ENCODE measurements at regions not wholly inside any gene's neighbourhood (a gene's known extent, or its start where the extent isn't known, plus 50 kb on each side); places are given as distances from the start of the nearest gene placed in this dataset.

DNA sequence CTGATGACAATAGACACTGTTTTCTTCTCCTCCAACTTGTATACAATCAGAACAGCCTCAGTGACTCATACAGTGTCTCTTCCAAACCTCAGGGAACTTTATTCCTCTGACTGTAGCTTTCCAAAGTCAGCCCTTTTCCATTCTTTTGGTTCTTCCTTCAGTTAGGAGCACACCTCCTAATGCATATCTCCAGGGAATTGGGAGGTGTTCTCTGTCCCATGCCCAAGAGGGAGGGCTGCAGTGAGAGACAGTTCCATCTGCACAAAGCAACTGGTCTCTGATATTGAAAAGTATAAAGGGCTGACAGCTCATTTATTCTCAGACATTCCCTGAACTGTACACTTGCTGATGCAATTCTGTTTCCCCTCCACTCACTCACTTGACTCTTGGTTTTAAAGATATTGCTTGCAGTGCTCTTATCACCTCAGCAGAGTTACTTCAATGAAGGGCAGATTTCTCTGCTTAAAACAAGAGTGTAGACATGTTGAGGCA is 337.8 kb upstream of the TBC1D5 start:
- peak; percentile 46 for DNase-seq (ENCODE audit: low read depth)

DNA sequence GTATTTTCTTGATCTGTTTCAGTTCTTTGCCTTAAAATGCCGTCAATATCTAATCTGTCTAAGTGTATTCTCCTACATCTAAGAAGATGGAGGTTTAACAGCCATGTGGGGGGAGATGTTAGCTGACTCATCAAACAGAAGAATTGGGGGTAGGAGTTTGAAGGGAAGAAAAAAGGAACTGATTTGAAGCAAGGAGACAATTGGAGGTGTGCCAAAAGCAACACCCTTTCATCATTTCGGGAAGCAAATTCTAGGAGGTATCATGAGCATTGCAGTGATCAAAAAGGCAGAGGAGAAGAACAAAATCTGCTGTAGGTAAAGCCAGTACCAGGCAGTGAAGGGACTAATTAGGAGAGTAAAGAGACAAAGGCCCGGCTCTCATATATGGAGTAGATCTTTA is 337.3 kb upstream of the TBC1D5 start:
- no peak for DNase-seq (ENCODE audit: low read depth)

- DNase-seq (ENCODE audit: low read depth), result no peak
Observed at GRCh38 chr3:18079062-18079461, 336.6 kb upstream of the TBC1D5 start.

DNA sequence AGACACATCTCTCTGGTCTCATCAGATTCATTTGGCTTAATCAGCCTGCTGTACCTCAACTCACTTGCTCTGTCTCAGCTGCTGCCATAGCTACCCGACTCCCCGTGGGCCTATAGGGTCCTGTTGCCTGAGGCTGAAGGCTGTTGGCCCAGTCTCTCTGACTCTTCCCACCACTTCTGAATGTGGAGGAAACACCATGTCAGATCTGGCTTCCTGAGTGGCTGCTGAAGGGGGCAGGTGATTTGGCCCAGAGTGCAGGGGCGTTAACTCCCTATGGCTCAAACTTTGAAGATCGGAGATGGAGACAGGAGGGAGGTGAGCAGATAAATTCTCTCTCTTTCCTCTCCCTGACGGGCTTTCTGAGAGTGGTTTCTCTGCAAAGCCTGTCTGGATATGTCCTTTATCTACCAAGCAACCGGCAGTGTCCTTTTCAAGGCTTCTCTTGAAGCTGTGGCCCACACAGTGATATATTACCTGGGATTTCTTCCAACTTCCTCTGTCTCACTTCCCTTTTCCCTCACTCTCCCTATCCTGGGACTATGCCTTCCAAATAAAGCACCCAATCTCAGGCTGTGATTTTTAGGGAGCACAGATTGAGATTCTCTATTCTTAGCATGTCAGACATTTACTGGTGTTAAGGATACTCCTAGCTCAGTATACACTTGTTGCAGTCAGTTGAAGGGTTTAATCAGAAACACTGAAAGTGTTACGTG is 334.9 kb upstream of the TBC1D5 start:
- DNase-seq (ENCODE audit: low read depth), result no peak

DNA sequence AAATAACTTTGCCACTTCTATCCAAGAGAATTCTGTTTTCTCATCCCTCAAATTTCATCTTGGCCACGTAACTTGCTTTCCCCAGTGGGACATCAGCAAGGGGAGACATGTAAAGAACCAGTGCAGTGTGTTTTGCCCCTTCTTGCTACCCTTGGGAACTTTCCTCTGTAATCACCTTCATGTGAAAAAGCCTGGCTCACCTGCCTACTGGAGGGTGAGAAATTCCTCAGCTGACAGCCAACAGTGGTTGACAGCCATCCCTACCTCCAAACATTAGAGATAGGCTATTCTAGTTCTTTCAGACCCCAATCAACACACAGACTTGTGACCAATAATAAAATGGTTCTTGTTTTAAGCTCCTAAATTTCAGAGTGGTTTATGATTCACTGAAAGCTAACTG is 333.9 kb upstream of the TBC1D5 start:
- DNase-seq (ENCODE audit: low read depth), result no peak

GRCh38 chr3:18075799-18076198 is 333.4 kb upstream of the TBC1D5 start:
- no peak for DNase-seq (ENCODE audit: low read depth)

GRCh38 chr3:18071833-18072232 is 329.4 kb upstream of the TBC1D5 start:
- DNase-seq (ENCODE audit: low read depth), result peak; percentile 46

- DNase-seq (ENCODE audit: low read depth), result no peak
Observed at GRCh38 chr3:18070944-18071343, 328.5 kb upstream of the TBC1D5 start.

DNA sequence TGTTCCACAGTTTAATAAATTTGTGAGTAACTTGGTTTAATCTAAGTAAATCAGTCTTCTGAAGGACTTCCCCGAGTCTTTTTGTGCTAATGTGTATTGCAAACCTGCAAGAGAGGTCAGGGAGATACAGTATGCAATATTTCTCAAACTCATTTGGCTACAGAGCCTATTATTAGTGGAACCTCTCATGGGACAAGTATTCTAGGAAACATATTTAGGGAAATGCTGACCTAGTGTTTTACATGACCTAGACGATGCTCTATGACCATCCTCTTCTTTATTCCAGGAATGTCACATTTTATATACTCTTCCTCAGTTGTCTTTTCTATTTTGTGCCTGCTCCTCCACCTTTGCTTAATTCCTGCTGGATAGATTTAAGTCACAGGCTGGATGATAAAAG is 327.8 kb upstream of the TBC1D5 start:
- DNase-seq (ENCODE audit: low read depth), result no peak

GRCh38 chr3:18069568-18069967 is 327.1 kb upstream of the TBC1D5 start:
- DNase-seq (ENCODE audit: low read depth), result no peak

DNA sequence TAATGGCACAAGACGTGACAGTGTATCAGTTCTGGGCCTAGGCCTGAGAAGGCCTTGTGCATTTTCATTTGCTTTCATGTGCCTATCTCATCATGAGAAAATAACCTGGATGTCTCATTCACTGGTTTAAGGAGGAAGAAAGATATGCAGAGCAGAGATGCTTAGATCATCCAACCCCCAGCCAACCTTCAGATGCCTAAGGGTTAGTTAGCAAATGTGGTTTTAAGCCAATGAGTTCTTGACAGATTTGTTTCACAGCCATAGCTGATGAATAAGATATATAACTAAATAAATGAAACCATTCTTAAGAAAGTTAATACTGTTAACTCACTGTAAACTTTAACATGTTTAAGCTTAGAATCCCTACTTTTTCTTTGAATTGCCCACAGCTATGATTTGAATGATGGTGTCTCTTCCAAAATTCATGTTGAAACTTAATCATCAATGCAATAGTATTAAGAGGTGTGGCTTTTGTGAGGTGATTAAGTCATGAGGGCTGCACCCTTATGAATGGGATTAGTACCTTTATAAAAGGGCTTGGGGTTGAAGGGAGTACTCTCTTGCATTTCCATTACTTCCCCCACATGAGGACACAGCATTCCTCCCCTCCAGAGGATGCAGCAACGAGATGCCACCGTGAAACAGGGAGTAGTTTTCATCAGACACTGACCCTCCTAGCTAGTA is 324.6 kb upstream of the TBC1D5 start:
- DNase-seq (ENCODE audit: low read depth), result peak; percentile 11

GRCh38 chr3:18064586-18064985 is 322.2 kb upstream of the TBC1D5 start:
- DNase-seq (ENCODE audit: low read depth), result no peak

GRCh38 chr3:18062657-18063025 is 320.2 kb upstream of the TBC1D5 start:
- no peak for DNase-seq (ENCODE audit: low read depth)

- DNase-seq (ENCODE audit: low read depth), result peak; percentile 55
Observed at GRCh38 chr3:18061737-18062656, 319.6 kb upstream of the TBC1D5 start.

- DNase-seq (ENCODE audit: low read depth), result no peak
Observed at GRCh38 chr3:18058666-18059065, 316.2 kb upstream of the TBC1D5 start.

- DNase-seq (ENCODE audit: low read depth), result no peak
Observed at GRCh38 chr3:18057471-18058091, 315.1 kb upstream of the TBC1D5 start.

DNA sequence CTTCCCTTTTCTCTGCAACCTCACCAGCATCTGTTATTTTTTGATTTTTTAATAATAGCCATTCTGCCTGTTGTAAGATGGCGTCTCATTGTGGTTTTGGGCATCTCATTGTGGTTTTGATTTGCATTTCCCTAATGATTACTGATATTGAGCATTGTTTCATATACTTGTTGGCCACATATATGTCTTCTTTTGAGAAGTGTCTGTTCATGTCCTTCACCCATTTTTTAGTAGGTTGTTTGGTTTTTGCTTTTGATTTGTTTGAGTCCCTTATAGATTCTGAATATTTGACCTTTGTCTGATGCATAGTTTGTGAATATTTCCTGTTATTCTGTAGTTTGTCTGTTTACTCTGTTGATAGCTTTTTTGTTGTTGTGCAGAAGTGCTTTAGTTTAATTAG is 312.2 kb upstream of the TBC1D5 start:
- no peak for DNase-seq (ENCODE audit: low read depth)

GRCh38 chr3:18051306-18051705 is 308.9 kb upstream of the TBC1D5 start:
- DNase-seq (ENCODE audit: low read depth), result no peak

DNA sequence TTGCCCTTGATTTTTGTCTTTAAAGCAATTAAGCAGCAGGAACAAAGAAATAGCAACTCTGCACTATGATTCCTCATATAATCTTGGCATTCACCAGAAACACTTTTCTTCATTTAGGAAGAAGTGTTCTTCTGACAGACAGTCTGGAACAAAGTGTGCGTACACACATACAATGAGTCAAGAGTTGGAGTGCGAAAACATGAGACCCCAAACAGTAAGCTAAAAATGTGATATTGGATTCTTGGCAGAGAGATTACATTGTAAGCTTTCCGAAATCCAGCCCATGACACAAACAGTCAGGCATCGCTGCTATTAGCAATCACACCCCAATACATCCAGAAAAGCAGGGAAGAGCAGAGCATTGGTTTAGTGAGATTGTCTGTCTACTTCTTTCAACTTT is 306.7 kb upstream of the TBC1D5 start:
- no peak for DNase-seq (ENCODE audit: low read depth)

- no peak for DNase-seq (ENCODE audit: low read depth)
Observed at GRCh38 chr3:18047052-18047451, 304.6 kb upstream of the TBC1D5 start.

DNA sequence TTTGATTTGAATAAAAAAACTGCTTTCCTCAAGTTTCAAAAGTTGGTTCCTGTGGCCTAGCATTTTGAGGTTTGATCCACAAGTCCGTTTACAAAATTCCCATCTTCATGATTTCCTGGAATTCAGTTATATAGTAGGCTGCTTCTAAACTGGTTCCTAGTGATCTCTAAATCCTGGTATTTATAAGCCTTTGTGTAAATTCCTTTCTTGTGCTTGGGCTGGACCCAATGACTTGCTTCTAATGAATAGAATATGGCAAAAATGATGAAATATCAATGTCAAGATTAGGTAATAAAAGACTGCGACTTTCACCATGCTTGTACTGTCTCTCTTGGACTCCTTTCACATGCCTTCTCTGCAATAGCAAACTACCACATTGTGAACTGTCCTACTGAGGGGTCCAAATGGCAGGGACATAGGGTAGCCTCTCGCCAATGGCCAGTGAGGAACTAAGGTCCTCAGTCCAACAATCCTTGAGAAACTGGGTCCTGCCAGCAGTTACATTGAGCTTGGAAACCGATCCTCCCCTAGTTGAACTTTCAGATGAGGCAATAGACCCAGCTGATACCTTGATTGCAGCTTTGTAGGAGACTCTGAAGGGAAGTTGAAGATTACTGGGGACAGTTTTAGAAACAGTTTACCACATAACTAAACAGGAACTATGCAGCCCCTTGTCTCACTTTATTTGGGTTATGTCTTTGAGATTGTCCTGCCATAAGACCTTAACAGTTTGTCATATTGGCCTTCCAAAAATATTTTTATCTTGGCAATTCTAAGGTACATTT is 303.9 kb upstream of the TBC1D5 start:
- no peak for DNase-seq (ENCODE audit: low read depth)

Data from renal cortical epithelial cell (primary cell).